GM18505 (cell line): ENCODE measurements at regions not wholly inside any gene's neighbourhood (a gene's known extent, or its start where the extent isn't known, plus 50 kb on each side); places are given as distances from the start of the nearest gene placed in this dataset.

Source experiments
- ATAC-seq: cut with Tn5 transposase; IDR thresholded peaks from one replicate; pipeline ENCODE4 v1.9.1; 2021; ENCODE audit not compliant: unreplicated experiment
- POLR2A ChIP-seq: IDR thresholded peaks from 4 replicates; pipeline ENCODE4 v1.6.1; 2011; ENCODE audit warnings: borderline replicate concordance; ENCODE audit not compliant: insufficient read depth, insufficient read length; ENCODE audit errors: extremely low read depth

DNA sequence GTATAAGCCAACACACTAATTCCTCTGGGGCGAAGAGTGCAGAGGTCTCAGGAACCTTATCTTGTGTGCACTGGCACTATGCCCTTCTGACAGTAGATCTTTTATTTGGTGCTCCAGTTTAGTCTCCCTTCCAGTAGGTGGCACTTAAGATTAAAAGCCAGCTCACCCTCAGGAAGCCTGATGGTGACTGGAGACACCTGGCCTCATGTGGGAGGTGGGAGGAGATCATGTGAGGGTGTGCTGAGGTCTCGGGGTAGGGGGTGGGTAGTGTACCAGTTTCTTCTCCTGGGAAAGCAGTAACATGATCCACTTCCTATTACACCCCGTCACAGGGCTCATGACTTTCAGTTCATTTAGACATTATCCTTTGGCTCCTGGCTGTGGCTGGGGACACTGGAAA, 654.9 kb downstream of the ADCYAP1 start:
- TF ChIP-seq POLR2A = no peak
- no peak for ATAC-seq

DNA sequence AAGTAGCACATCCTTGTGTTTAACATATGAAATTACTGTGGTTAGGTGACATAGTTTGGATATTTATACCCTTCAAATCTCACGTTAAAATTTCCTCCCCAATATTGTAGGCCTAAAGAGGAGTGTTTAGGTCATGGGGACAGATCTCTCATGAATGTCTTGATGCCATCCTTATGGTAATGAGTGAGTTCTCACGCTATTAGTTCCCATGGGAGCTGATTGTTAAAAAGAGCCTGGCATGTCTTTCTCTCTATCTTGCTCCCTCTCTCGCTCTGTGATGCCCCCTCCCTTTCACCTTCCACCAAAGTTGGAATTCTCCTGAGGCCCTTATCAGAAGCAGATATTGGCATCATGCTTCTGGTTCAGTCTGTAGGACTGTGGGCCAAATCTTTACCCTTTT, 660.1 kb downstream of the ADCYAP1 start:
- TF ChIP-seq POLR2A = no peak
- no peak for ATAC-seq

DNA sequence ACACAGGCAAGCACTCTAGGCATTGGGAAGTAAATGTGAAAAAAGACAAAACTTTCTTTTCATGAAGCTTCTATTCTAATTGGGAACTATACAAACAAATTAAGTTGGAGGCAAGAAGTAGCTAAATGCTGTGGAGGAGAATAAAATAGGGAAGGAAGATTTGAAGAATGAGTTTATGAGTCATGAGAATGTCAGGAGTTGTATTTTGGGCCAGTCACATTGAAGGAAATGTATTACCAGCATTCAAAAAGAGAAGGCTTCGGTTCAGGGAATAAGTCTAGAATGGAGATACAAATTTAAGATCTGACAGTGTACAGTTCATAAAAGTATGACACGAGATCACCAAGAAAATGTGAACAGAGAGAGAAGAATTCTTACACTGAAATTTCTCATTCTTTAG, 666.5 kb downstream of the ADCYAP1 start:
- no peak for ATAC-seq
- no peak for TF ChIP-seq POLR2A

DNA sequence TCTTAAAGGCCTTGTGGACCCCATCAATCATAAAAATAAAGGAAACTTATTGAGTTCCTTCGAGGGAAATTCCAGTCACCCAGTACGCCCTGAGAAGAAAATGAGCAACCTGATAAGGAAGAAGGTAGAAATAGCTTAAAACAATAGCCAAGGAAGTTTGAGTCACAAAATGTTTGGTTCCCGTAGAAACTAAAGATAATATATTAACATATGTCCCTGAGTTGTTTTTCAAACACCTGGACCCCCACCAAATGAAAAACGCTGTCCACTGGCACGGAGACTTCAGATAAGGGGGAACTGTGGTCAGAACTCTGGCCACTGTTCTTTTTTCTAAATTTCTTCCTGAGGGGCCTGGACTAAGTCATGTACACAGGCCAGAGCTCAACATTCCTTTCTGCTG, 669.1 kb downstream of the ADCYAP1 start:
- TF ChIP-seq POLR2A = no peak
- no peak for ATAC-seq

DNA sequence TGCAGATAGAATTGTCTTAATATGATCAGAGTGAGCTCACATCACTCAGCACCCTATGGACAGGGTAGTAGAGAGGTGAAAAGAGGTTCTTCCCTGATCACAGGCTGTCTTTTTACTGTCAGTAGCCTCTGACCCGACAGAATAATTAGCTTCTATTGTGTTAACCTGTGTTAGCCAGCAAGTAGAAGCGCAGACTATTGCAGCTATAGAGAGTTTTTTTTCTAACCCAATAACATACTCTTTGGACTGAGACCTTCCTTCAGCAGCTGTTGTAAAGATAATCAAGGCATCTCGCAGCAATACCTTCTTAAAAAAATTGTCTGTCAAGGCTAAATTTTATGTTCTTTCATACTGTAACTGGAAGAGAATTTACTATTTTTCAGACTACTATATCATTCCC, 670.4 kb downstream of the ADCYAP1 start:
- no peak for TF ChIP-seq POLR2A
- ATAC-seq = no peak

DNA sequence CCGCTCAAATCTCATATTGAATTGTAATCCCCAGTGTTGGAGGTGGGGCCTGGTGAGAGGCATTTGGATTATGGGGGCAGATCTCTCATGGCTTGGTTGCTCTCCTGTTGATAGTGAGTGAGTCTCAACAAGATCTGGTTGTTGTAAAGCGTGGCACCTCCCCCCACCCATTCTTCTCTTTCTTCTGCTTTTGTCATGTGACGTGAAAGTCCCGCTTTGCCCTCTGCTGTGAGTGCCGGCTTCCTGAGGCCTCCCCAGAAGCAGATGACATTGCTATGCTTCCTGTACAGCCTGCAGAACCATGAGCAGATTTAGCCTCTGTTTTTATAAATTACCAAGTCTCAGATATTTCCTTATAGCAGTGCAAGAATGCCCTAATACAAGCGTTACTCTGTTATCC, 673.8 kb downstream of the ADCYAP1 start:
- TF ChIP-seq POLR2A = no peak
- ATAC-seq = no peak

DNA sequence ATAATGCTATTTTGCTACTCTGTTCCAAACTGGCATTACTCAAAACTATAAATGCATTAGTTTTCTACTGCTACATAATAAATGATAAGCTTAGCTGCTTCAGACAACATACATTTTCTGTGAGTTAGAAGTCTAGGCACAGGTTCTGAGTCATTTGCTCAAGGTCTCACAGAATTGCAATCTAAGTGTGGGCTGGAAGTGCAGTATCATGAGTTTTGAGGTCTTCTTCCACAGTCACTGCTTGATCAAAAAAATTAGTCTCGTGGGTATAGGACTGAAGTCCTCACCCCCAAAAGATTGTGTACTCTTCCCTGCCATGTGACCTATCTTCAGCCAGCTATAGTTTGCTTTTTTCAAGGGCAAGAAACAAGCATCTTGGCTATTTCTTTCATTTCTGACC, 676.9 kb downstream of the ADCYAP1 start:
- no peak for TF ChIP-seq POLR2A
- ATAC-seq = no peak

DNA sequence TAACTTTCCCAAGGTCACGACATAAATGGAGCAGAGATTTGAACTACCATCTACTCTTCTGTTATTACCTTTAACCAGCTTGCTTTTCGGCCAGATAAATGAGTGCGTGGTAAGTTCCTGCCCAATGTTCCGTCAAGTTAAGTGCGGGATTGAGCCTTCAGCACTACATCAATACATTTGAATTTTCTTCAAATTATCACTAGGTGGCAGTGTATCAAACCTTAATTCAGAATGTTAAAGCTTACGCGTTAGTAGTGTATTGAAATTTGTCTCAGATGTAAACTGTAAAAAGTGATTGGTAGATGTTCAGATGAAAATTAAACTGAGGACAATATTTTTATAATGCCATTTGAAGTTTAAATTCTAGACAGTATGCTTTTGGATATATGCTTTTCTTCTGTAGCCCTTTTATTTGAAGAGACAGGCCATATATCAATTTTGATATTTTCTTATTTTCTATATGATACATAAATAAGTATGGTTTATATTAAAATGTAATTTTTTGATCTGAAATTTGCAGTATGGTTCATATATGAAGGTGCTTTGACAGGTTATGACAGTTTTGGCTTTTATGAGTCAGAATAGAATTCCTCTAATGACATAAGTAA, 681.3 kb downstream of the ADCYAP1 start:
- TF ChIP-seq POLR2A = no peak
- peak; percentile 81 for ATAC-seq

DNA sequence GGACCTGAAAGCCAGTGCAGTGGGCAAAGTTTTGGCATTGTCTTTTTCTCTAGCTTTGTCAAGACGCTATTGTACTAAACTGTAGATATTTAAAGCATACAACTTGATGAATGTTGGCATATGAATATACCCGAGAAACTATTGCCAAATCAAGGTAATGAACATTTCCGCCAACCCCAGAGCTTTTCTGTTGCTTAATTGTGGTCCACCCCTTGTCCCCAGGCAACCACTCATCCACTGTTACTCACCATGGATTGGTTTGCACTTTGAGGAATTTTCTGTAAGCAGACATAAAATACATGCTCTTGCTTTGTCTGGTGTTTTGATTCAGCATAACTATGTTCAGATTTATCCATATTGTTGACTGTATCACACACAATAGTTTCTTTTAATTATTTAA, 688.4 kb downstream of the ADCYAP1 start:
- ATAC-seq = no peak
- no peak for TF ChIP-seq POLR2A

DNA sequence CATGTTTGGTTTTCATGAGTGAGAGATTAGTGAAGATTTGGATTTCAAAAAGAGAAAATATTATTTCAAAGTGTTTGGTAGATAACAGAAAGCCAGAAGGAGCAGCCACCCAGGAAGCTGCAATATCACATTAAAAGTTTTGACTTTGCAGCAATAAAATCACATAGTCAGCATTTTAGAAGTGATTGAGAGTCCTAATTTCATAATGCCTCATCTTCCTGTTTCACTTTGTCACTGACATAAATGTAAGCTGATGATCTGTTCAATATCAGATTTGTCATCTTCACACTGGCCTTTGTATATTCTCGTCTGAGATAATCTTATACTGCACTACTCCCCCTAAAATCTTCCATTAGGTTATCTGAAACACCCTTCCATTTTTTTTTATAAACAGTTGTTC, 690.5 kb downstream of the ADCYAP1 start:
- ATAC-seq = no peak
- TF ChIP-seq POLR2A = no peak

DNA sequence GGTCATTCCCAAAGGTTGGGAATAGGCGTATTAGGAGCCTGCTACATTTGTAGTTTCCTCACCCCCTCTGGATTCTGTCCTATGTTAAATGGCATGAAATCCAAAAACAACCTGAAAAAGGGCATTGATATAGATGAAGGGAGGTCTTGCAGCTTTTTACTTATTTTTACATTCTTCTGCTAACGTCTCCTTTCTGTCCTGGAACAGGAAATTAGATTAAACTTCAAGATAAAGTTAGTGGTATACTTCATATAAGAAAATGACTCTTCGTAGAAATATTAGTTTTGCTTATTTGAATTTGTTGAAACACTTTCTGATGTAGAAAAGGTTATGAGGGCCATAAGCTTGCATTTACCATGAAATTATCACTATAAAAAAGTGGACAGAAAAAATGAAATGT, 694.5 kb downstream of the ADCYAP1 start:
- TF ChIP-seq POLR2A = no peak
- no peak for ATAC-seq

DNA sequence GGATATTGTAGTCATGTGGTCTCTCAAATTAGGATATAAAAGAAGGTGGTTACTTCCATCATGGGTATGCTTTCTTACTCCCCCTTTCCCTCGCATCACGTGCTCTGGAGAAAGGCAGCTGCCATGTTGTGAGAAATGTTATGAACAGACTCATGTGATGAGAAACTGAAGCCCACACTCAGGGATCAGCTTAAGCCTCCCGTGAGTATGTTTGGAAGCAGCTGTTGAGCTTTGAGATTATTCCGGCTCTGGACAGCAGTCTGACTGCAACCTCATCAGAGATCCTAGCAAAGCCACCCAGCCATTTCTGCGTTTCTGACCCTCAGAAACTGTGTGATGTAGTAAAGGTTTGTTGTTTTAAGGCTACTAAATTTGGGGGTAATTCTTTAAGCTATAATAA, 700.1 kb downstream of the ADCYAP1 start:
- no peak for ATAC-seq
- no peak for TF ChIP-seq POLR2A

DNA sequence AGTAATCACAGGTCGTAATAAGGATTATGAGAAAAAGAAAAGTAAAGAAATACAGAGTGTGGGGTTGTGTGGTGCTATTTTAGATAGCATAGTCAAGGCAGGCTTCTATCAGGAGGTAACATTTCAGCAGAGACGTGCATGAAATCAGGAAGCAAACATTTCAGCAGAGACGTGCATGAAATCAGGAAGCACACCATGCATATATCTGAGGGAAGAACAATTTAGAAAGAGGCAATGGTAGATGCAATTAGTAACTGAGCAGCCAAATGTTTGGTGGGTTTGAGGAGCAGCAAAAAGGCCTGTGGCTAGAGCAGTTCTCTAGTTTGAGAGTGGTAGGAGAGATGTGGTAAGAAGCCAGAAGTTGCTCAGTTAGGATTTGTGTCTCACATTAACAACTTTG, 713.7 kb downstream of the ADCYAP1 start:
- no peak for ATAC-seq
- no peak for TF ChIP-seq POLR2A

DNA sequence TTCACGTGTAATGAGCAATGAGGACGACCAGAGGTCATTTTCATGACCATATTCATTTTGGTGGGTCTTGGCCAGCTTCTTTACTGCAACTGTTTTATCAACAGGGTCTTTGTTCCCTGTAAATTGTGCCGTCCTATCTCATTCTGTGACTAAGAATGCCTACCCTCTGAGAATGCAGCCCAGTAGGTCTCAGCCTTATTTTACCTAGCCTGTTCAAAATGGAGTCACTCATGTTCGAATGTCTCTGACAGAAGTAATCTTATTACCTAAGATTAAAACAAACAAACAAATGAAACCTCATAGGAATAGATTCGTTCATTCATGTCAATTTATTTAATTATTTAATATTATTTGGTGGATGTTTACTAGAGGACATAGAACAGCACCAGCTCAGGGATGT, 714.8 kb downstream of the ADCYAP1 start:
- TF ChIP-seq POLR2A = no peak
- ATAC-seq = no peak

DNA sequence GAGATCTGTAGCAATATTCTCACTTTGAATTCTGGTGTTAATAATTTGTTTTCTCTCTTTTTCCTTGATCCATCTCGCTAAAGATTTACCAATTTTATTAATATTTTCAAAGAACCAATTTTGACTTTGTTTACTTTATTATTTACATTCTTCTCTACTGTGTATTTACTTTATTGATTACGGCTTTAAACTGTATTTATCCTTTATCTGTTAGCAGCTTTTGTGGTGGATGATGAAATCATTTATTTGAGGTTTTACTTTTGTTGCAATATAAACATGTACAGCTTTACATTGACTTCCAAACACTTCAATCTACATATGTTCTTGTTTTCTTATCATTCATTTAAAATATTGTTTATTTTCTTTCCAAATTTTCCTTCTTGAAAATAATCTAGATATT, 719.9 kb downstream of the ADCYAP1 start:
- no peak for TF ChIP-seq POLR2A
- no peak for ATAC-seq
